DND-41 (cell line): ENCODE measurements at regions not wholly inside any gene's neighbourhood (a gene's known extent, or its start where the extent isn't known, plus 50 kb on each side); places are given as distances from the start of the nearest gene placed in this dataset.

ENCODE experiments used
- ATAC-seq: fragments of 200-7000 bp; cut with Tn5 transposase; 3 replicates; pipeline ENCODE4 v1.9.1; 2021; ENCODE audit warnings: low read depth; ENCODE audit not compliant: insufficient read depth
- DNase-seq: peaks from one replicate; pipeline ENCODE4 v3.0.0-alpha.2; 2020
- H2AFZ ChIP-seq: 2 replicates; pipeline ENCODE4 v1.6.0; 2012; ENCODE audit warnings: low read depth, low read length
- H3K27ac ChIP-seq: 2 replicates; pipeline ENCODE4 v1.5.1; 2012; ENCODE audit warnings: low read length, inconsistent platforms
- H3K27me3 ChIP-seq: fragments of 200-600 bp; sonication (generic); 2 replicates; pipeline ENCODE4 v1.6.0; 2012; ENCODE audit warnings: low read length, mild to moderate bottlenecking, inconsistent platforms; ENCODE audit not compliant: insufficient read depth, poor library complexity
- H3K36me3 ChIP-seq: 2 replicates; pipeline ENCODE4 v1.5.1; 2012; ENCODE audit warnings: low read length, inconsistent platforms; ENCODE audit not compliant: insufficient read depth
- H3K4me1 ChIP-seq: 2 replicates; pipeline ENCODE4 v1.5.1; 2012; ENCODE audit warnings: mild to moderate bottlenecking, low read length; ENCODE audit not compliant: insufficient read depth
- H3K4me2 ChIP-seq: 2 replicates; pipeline ENCODE4 v1.6.0; 2012; ENCODE audit warnings: mild to moderate bottlenecking, moderate library complexity, low read length, inconsistent platforms; ENCODE audit not compliant: insufficient read depth
- H3K4me3 ChIP-seq, 2 experiments: fragments of 200-600 bp in 1 of 2; shearing (Covaris generic) in 1 of 2; 2 replicates each; pipeline ENCODE4 v1.5.1; 2012 to 2016; ENCODE audit warnings: inconsistent platforms in 2 of 2, low read length in 2 of 2, mild to moderate bottlenecking in 2 of 2, low read depth in 1 of 2, moderate library complexity in 1 of 2
- H3K79me2 ChIP-seq: 2 replicates; pipeline ENCODE4 v1.6.0; 2012; ENCODE audit warnings: low read length, inconsistent platforms; ENCODE audit not compliant: insufficient read depth
- H3K9ac ChIP-seq: 2 replicates; pipeline ENCODE4 v1.6.0; 2012; ENCODE audit warnings: low read depth, mild to moderate bottlenecking, inconsistent platforms, low read length, moderate library complexity
- H3K9me3 ChIP-seq: 2 replicates; pipeline ENCODE4 v1.5.1; 2012; ENCODE audit warnings: low read length, moderate library complexity, mild to moderate bottlenecking, inconsistent platforms; ENCODE audit not compliant: insufficient read depth, severe bottlenecking
- H4K20me1 ChIP-seq: 2 replicates; pipeline ENCODE4 v1.6.0; 2012; ENCODE audit warnings: low read length; ENCODE audit not compliant: insufficient read depth
- EZH2 ChIP-seq: IDR thresholded peaks from 3 replicates; pipeline ENCODE4 v1.6.1; 2012; ENCODE audit warnings: borderline replicate concordance, low read depth, mild to moderate bottlenecking, moderate library complexity, low read length, inconsistent platforms; ENCODE audit not compliant: severe bottlenecking
- TF ChIP-seq, protein P1 (sequence below): IDR thresholded peaks from 2 replicates; pipeline ENCODE4 v1.5.1; 2012; ENCODE audit warnings: borderline replicate concordance, low read length, moderate library complexity, mild to moderate bottlenecking; ENCODE audit not compliant: poor library complexity, severe bottlenecking; ENCODE audit errors: extremely low read depth

DNA sequence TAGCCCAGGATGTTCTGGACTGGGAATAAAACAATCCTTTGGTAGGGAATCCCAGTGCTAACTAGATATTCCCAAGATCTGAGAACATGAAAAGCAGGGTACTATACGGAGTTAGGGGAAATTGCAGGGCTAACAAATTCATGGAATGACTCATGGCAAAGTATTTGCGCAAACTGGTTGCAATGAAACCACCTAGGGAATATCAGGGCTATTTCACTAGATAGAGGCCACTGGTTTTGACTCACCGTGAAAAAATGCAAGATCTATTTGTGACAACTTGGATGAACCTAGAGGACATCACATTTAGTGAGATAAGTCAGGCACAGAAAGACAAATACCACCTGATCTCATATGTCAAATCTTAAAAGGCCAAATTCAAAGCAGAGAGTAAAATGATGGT is 233.3 kb downstream of the MBD2 start:
- Histone ChIP-seq H3K4me2 (no peak overlapping the region), H3K79me2 (no peaks in the 10 kb centered on the region), H4K20me1 (no peaks in the 10 kb centered on the region), H3K9me3 (no peaks in the 10 kb centered on the region), H3K4me3 (no peak overlapping the region), H3K9ac (no peak overlapping the region), H3K4me1 (no peaks in the 10 kb centered on the region), H3K27me3 (no peaks in the 10 kb centered on the region), H2AFZ (no peak overlapping the region), H3K27ac (no peak overlapping the region), H3K36me3 (no peaks in the 10 kb centered on the region)
- ATAC-seq (no peak), DNase-seq (no peak)
- TF ChIP-seq EZH2: no peak
- TF ChIP-seq, protein P1, sequence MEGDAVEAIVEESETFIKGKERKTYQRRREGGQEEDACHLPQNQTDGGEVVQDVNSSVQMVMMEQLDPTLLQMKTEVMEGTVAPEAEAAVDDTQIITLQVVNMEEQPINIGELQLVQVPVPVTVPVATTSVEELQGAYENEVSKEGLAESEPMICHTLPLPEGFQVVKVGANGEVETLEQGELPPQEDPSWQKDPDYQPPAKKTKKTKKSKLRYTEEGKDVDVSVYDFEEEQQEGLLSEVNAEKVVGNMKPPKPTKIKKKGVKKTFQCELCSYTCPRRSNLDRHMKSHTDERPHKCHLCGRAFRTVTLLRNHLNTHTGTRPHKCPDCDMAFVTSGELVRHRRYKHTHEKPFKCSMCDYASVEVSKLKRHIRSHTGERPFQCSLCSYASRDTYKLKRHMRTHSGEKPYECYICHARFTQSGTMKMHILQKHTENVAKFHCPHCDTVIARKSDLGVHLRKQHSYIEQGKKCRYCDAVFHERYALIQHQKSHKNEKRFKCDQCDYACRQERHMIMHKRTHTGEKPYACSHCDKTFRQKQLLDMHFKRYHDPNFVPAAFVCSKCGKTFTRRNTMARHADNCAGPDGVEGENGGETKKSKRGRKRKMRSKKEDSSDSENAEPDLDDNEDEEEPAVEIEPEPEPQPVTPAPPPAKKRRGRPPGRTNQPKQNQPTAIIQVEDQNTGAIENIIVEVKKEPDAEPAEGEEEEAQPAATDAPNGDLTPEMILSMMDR: no peak

DNA sequence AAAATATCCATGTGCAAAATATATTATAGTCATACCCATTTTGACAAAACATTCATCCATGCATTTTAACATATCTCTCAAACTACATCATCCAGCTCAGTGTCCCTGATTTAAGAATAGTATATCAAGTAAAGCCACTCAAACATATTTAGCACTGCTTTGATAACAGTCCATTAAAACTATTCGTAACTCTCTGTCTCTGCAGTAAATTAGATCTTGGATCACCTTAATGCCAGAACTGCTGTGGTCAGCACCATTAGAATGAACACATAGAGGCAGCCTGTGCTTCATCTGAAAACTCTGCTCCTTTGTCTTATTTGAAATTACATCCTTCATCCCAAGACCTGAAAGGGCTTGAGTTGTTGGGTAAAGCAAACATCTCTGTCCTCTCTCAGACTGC is 234.0 kb downstream of the MBD2 start:
- H3K4me3 ChIP-seq: no peak overlapping the region
- no peak overlapping the region for H3K27ac ChIP-seq
- H3K4me1 ChIP-seq: no peaks in the 10 kb centered on the region
- ATAC-seq (no peak), DNase-seq (no peak)
- TF ChIP-seq, protein P1: no peak
- no peak for TF ChIP-seq EZH2
- no peak overlapping the region for H2AFZ ChIP-seq
- H3K4me2 ChIP-seq: no peak overlapping the region
- no peaks in the 10 kb centered on the region for H3K27me3 ChIP-seq
- no peaks in the 10 kb centered on the region for H3K79me2 ChIP-seq
- no peaks in the 10 kb centered on the region for H3K36me3 ChIP-seq
- H3K9me3 ChIP-seq: no peaks in the 10 kb centered on the region
- no peak overlapping the region for H3K9ac ChIP-seq
- no peaks in the 10 kb centered on the region for H4K20me1 ChIP-seq

DNA sequence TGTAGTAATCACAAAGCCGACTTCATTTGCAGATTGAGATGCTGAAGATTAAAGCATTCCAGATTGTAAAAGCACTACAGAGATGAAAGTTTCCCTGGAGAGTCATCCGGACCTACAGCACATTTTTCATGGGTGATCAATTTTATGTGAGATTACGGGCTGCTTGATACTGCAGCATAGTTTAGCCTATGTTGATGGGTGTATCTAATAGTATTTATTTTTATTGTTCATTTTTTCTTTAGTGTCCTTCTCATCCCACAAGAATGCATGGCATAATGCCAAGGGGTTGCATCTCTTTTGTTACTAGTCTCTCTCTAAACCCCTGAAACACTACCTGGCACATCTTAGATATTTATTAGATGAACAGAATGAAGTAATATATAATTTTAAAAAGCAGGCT is 240.4 kb downstream of the MBD2 start:
- Histone ChIP-seq H4K20me1 (no peaks in the 10 kb centered on the region), H3K27me3 (no peaks in the 10 kb centered on the region), H2AFZ (no peak overlapping the region), H3K4me1 (no peaks in the 10 kb centered on the region), H3K9me3 (no peaks in the 10 kb centered on the region), H3K36me3 (no peaks in the 10 kb centered on the region), H3K4me2 (no peak overlapping the region), H3K79me2 (no peaks in the 10 kb centered on the region), H3K4me3 (no peak overlapping the region), H3K27ac (no peak overlapping the region), H3K9ac (no peak overlapping the region)
- TF ChIP-seq EZH2: no peak
- TF ChIP-seq, protein P1: no peak
- DNase-seq (no peak), ATAC-seq (no peak)

DNA sequence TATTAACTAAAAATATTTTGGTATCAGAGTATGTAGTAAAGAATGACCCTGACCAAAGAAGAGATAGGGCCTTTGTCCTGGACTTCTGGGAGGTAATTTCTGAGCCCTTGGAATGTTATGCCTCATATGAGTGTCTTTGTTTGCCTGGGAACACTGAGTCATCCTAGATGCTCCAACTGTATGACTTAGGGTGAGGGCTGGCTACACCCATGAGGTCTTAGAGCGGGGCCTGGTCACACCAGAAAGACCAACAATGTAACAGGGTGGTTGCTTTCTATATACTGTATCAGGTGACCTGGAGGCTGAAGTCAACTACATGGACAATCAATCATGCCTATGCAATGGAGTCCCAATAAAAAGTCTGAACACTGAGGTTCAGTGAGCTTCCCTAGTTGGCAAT is 253.1 kb downstream of the MBD2 start:
- Histone ChIP-seq H3K4me2 (no peak overlapping the region), H3K9ac (no peak overlapping the region), H4K20me1 (no peaks in the 10 kb centered on the region), H3K27me3 (no peaks in the 10 kb centered on the region), H3K36me3 (no peaks in the 10 kb centered on the region), H3K4me1 (no peaks in the 10 kb centered on the region), H3K4me3 (no peak overlapping the region), H3K79me2 (no peaks in the 10 kb centered on the region), H3K9me3 (peaks cover 5% of the 10 kb centered on the region), H3K27ac (no peak overlapping the region), H2AFZ (no peak overlapping the region)
- ATAC-seq (no peak), DNase-seq (no peak)
- no peak for TF ChIP-seq EZH2
- TF ChIP-seq, protein P1: no peak
